Hepatocyte (in vitro differentiated cells): ENCODE measurements at regions not wholly inside any gene's neighbourhood (a gene's known extent, or its start where the extent isn't known, plus 50 kb on each side); places are given as distances from the start of the nearest gene placed in this dataset.

Experiments used
- CTCF ChIP-seq: fragments of 200-600 bp; sonication (generic); IDR thresholded peaks from 2 replicates; pipeline ENCODE4 v1.5.1; 2016; ENCODE audit warnings: antibody characterized with exemption, mild to moderate bottlenecking; ENCODE audit not compliant: poor library complexity
- EZH2 ChIP-seq: fragments of 200-600 bp; sonication (generic); IDR thresholded peaks from 2 replicates; pipeline ENCODE4 v1.6.1; 2016; ENCODE audit warnings: antibody characterized with exemption, mild to moderate bottlenecking, borderline replicate concordance

DNA sequence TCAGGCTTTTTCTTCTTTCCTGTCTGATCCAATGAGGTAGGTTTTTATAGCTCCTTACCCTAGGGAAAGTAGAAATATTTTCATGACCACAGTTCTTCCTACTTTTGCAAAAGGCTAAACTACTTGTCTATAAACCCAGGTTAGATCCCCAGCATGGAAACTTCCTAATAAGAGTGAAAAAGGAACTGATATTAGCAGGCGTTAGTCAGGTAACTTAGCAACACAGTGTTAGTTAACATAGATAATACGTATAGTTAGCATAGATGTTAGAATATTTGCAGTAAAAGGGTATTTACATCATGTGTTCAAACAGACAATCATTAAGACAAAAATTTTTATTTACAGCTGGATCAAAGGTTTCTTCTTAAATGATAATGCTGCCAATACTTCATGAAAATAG, 162.9 kb upstream of the DAB2 start:
- no peak for TF ChIP-seq CTCF
- no peak for TF ChIP-seq EZH2
